SJCRH30 (cell line): ENCODE measurements at regions not wholly inside any gene's neighbourhood (a gene's known extent, or its start where the extent isn't known, plus 50 kb on each side); places are given as distances from the start of the nearest gene placed in this dataset.
A peak's percentile ranks its signal among the peaks of the same experiment; 100 is the strongest.

Experiments used
- DNase-seq, 2 experiments: peaks; one replicate each; pipeline ENCODE4 v3.0.0-alpha.2; 2015 to 2020
- H3K27ac ChIP-seq: fragments of 250-450 bp; sonication (Bioruptor Pico); 2 replicates; pipeline ENCODE4 v1.5.1; 2020; ENCODE audit warnings: mild to moderate bottlenecking, moderate library complexity
- H3K27me3 ChIP-seq: fragments of 250-450 bp; sonication (Bioruptor Pico); 2 replicates; pipeline ENCODE4 v1.5.1; 2020; ENCODE audit warnings: mild to moderate bottlenecking, moderate library complexity
- H3K36me3 ChIP-seq: fragments of 250-450 bp; sonication (Bioruptor Pico); 2 replicates; pipeline ENCODE4 v1.5.1; 2020; ENCODE audit warnings: mild to moderate bottlenecking, moderate library complexity
- H3K4me1 ChIP-seq: fragments of 250-450 bp; sonication (Bioruptor Pico); 2 replicates; pipeline ENCODE4 v1.5.1; 2020; ENCODE audit warnings: mild to moderate bottlenecking, moderate library complexity
- H3K4me3 ChIP-seq: fragments of 250-450 bp; sonication (Bioruptor Pico); 2 replicates; pipeline ENCODE4 v1.5.1; 2020; ENCODE audit warnings: mild to moderate bottlenecking, moderate library complexity
- H3K9me3 ChIP-seq: fragments of 250-450 bp; sonication (Bioruptor Pico); replicated peaks from 2 replicates; pipeline ENCODE4 v1.5.1; 2020; ENCODE audit warnings: mild to moderate bottlenecking, moderate library complexity

GRCh38 chr6:156107624-156108101 is 652.0 kb upstream of the NOX3 start:
- Histone ChIP-seq H3K9me3 (no peaks in the 10 kb centered on the region), H3K27ac (no peak overlapping the region), H3K4me1 (no peaks in the 10 kb centered on the region), H3K36me3 (no peaks in the 10 kb centered on the region), H3K27me3 (no peaks in the 10 kb centered on the region), H3K4me3 (no peak overlapping the region)
- DNase-seq, result peak; percentile 8 to 22

- no peaks in the 10 kb centered on the region for H3K4me1 ChIP-seq
- H3K36me3 ChIP-seq, result no peaks in the 10 kb centered on the region
- no peaks in the 10 kb centered on the region for H3K9me3 ChIP-seq
- H3K4me3 ChIP-seq, result no peak overlapping the region
- H3K27me3 ChIP-seq, result no peaks in the 10 kb centered on the region
- no peak for DNase-seq
- no peak overlapping the region for H3K27ac ChIP-seq
Measured at GRCh38 chr6:156102129-156102528, 646.5 kb upstream of the NOX3 start.

- DNase-seq, result no peak
- no peaks in the 10 kb centered on the region for H3K9me3 ChIP-seq
- no peaks in the 10 kb centered on the region for H3K27me3 ChIP-seq
- H3K36me3 ChIP-seq, result no peaks in the 10 kb centered on the region
- H3K4me3 ChIP-seq, result no peak overlapping the region
- no peak overlapping the region for H3K27ac ChIP-seq
- H3K4me1 ChIP-seq, result no peaks in the 10 kb centered on the region
Measured at GRCh38 chr6:156098839-156099238, 643.2 kb upstream of the NOX3 start.

GRCh38 chr6:156087487-156087886 is 631.8 kb upstream of the NOX3 start:
- Histone ChIP-seq H3K4me3 (no peak overlapping the region), H3K36me3 (no peaks in the 10 kb centered on the region), H3K27me3 (no peaks in the 10 kb centered on the region), H3K9me3 (no peaks in the 10 kb centered on the region), H3K4me1 (no peaks in the 10 kb centered on the region), H3K27ac (no peak overlapping the region)
- no peak for DNase-seq

DNA sequence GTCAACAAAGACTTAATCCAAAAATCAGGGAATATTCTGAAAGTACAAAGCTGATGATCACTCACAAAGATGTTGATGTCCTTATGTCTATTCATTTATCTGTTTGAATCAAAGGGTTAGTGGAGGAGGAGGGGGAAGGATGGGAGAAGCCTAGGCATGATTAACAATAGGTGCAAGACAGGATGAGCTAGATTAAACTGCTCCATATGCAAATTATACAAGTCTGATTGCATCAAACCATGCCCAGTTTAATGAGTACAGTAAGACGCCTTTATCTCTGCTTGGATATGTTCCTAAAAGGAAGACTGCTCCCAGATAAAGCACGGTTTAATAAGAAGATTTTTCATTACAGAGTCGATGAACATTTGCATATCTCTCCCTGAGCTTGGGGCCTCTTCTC is 626.4 kb upstream of the NOX3 start:
- DNase-seq, result no peak
- Histone ChIP-seq H3K36me3 (no peaks in the 10 kb centered on the region), H3K9me3 (no peaks in the 10 kb centered on the region), H3K4me3 (no peak overlapping the region), H3K4me1 (no peaks in the 10 kb centered on the region), H3K27ac (no peak overlapping the region), H3K27me3 (no peaks in the 10 kb centered on the region)

DNA sequence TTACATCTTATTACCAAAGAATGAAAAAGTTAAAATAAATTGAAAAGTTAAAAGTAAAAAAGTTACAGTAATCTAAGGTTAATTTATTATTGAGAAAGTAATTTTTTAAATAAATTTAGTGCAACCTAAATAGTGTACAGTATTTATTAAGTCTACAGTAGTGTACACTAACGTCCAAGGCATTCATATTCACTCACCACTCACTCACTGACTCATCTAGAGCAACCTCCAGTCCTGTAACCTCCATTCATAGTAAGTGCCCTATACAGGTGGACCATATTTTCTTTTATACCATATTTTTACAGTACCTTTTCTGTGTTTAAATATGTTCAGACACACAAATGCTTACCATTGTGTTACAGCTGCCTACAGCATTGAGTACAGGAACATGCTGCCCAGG is 624.7 kb upstream of the NOX3 start:
- H3K36me3 ChIP-seq, result no peaks in the 10 kb centered on the region
- no peak overlapping the region for H3K27ac ChIP-seq
- DNase-seq, result no peak

DNA sequence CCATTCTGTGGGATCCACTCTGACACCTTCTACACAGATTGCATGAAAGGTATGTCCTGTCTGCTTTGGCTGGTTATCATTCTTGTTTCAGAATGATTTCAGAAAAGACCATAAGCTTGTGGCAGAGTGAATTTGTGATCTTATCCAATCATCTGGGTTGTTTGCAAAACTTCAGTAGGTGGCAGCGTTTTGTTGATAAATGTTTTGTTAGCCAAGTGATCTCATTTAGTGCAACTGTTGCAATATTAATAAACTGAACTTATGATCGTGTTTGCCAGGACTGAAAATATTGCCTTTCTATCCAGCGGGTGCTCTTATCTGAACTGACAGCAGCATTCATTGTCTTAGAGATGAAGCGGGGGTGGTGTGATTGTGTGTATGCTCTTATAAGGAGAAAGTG is 613.2 kb upstream of the NOX3 start:
- no peaks in the 10 kb centered on the region for H3K36me3 ChIP-seq
- no peaks in the 10 kb centered on the region for H3K27me3 ChIP-seq
- DNase-seq, result no peak
- no peaks in the 10 kb centered on the region for H3K9me3 ChIP-seq
- no peaks in the 10 kb centered on the region for H3K4me1 ChIP-seq
- H3K27ac ChIP-seq, result no peak overlapping the region
- H3K4me3 ChIP-seq, result no peak overlapping the region

More for the DNA sequence above, 624.7 kb upstream of the NOX3 start:
- no peak overlapping the region for H3K4me3 ChIP-seq
- H3K27me3 ChIP-seq, result no peaks in the 10 kb centered on the region
- H3K9me3 ChIP-seq, result no peaks in the 10 kb centered on the region
- no peaks in the 10 kb centered on the region for H3K4me1 ChIP-seq

DNA sequence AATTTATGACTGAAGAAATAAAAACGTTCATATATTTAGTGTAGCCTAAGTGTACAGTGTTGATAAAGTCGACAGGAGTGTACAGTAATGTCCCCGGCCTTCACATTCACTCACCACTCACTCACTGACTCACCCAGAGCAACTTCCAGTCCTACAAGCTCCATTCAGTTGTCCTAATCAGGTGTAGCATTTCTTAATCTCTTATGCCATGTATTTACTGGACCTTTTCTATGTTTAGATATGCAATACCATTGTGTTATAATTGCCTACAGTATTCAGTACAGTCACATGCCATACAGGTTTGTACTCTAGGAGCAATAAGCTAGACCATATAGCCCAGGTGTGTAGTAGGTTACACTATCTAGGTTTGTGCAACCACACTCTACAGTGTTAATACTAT is 610.2 kb upstream of the NOX3 start:
- no peak for DNase-seq
- H3K4me1 ChIP-seq, result no peaks in the 10 kb centered on the region
- no peaks in the 10 kb centered on the region for H3K36me3 ChIP-seq
- H3K4me3 ChIP-seq, result no peak overlapping the region
- no peaks in the 10 kb centered on the region for H3K27me3 ChIP-seq
- no peaks in the 10 kb centered on the region for H3K9me3 ChIP-seq
- no peak overlapping the region for H3K27ac ChIP-seq

- H3K36me3 ChIP-seq, result no peaks in the 10 kb centered on the region
- H3K27ac ChIP-seq, result no peak overlapping the region
- no peaks in the 10 kb centered on the region for H3K9me3 ChIP-seq
- H3K27me3 ChIP-seq, result no peaks in the 10 kb centered on the region
- DNase-seq, result no peak
- H3K4me3 ChIP-seq, result no peak overlapping the region
- H3K4me1 ChIP-seq, result no peaks in the 10 kb centered on the region
Measured at GRCh38 chr6:156062091-156062563, 606.5 kb upstream of the NOX3 start.

- no peak for DNase-seq
- H3K27me3 ChIP-seq, result no peaks in the 10 kb centered on the region
- no peaks in the 10 kb centered on the region for H3K36me3 ChIP-seq
- H3K27ac ChIP-seq, result no peak overlapping the region
- H3K4me1 ChIP-seq, result no peaks in the 10 kb centered on the region
- no peak overlapping the region for H3K4me3 ChIP-seq
- H3K9me3 ChIP-seq, result no peaks in the 10 kb centered on the region
Measured at GRCh38 chr6:156061465-156061864, 605.8 kb upstream of the NOX3 start.

GRCh38 chr6:156060013-156060412 is 604.4 kb upstream of the NOX3 start:
- DNase-seq, result no peak
- H3K27ac ChIP-seq, result no peak overlapping the region
- no peaks in the 10 kb centered on the region for H3K36me3 ChIP-seq
- H3K4me3 ChIP-seq, result no peak overlapping the region
- no peaks in the 10 kb centered on the region for H3K27me3 ChIP-seq
- H3K9me3 ChIP-seq, result no peaks in the 10 kb centered on the region
- H3K4me1 ChIP-seq, result no peaks in the 10 kb centered on the region

- Histone ChIP-seq H3K9me3 (no peaks in the 10 kb centered on the region), H3K27ac (no peak overlapping the region), H3K4me3 (no peak overlapping the region), H3K4me1 (no peaks in the 10 kb centered on the region), H3K27me3 (no peaks in the 10 kb centered on the region), H3K36me3 (no peaks in the 10 kb centered on the region)
- no peak for DNase-seq
Measured at GRCh38 chr6:156058356-156058755, 602.7 kb upstream of the NOX3 start.

DNA sequence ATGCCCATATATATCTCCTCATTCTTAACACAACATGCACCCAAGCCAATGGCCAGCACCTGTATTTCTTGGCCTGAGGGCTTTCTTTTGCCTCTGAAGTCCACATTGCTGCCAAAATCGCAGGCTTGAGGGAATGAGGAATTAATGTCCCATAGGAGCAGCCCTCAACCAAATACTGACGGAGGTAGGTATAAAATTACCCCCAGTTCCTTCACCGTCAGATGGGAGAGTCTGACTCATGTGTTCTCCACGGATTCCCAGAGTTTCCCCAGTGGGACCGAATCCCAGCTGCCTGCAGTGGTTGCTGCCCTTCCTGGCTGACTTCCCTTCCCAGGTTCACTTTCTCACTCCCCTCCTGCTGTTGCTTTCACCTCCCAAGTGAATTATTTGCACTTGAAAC is 602.2 kb upstream of the NOX3 start:
- no peaks in the 10 kb centered on the region for H3K9me3 ChIP-seq
- H3K4me1 ChIP-seq, result no peaks in the 10 kb centered on the region
- H3K27ac ChIP-seq, result no peak overlapping the region
- no peaks in the 10 kb centered on the region for H3K27me3 ChIP-seq
- H3K36me3 ChIP-seq, result no peaks in the 10 kb centered on the region
- DNase-seq, result peak in 1 of 2 experiments; percentile 5
- no peak overlapping the region for H3K4me3 ChIP-seq

- H3K9me3 ChIP-seq, result no peaks in the 10 kb centered on the region
- no peaks in the 10 kb centered on the region for H3K4me1 ChIP-seq
- no peak overlapping the region for H3K27ac ChIP-seq
- no peak overlapping the region for H3K4me3 ChIP-seq
- DNase-seq, result no peak
- no peaks in the 10 kb centered on the region for H3K27me3 ChIP-seq
- H3K36me3 ChIP-seq, result no peaks in the 10 kb centered on the region
Measured at GRCh38 chr6:156056085-156056484, 600.4 kb upstream of the NOX3 start.

GRCh38 chr6:156053626-156054025 is 598.0 kb upstream of the NOX3 start:
- no peak for DNase-seq
- Histone ChIP-seq H3K27me3 (no peaks in the 10 kb centered on the region), H3K4me1 (no peaks in the 10 kb centered on the region), H3K4me3 (no peak overlapping the region), H3K36me3 (no peaks in the 10 kb centered on the region), H3K27ac (no peak overlapping the region), H3K9me3 (no peaks in the 10 kb centered on the region)

DNA sequence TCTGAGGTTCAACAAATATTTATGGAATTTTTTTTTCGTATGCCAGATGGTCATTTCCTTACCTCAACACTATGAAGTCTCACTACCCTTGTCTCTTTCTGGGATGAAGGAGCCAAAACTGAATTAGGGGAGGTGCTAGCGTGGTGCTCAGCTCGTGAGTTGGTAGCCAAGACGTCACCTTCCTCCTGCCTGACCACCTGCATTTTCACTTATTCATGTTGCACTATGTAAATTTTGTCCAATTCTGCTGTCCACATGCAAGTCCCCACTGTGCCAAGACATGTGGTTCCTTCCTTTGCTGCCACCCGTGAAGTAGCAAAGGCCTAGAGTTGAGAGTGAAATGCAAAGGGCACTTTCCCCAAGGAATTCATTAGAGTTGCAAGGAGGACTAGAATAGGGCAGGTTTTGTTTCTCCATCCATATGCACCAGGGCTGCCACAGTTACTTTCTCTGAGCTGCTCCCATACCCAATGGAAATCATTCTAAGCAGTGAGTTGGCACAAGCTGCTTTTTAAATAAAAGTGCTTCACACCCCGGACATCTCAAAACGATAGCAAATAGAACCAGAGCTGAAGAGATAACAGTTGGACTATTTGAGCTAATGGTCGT is 591.3 kb upstream of the NOX3 start:
- DNase-seq, result no peak
- H3K4me1 ChIP-seq, result no peaks in the 10 kb centered on the region
- H3K9me3 ChIP-seq, result no peaks in the 10 kb centered on the region
- H3K27ac ChIP-seq, result no peak overlapping the region
- no peaks in the 10 kb centered on the region for H3K36me3 ChIP-seq
- no peaks in the 10 kb centered on the region for H3K27me3 ChIP-seq
- no peak overlapping the region for H3K4me3 ChIP-seq
